ENCODE measurements at regions not wholly inside any gene's neighbourhood (a gene's known extent, or its start where the extent isn't known, plus 50 kb on each side); places are given as distances from the start of the nearest gene placed in this dataset.

GRCh38 chr2:175457895-175458448 lies 276.5 kb upstream of the ATP5MC3 start:
- no peak for DNase-seq
- Mint-ChIP-seq H3K4me1 (ENCODE audit: low read depth, unreplicated experiment) (no peaks in the 10 kb centered on the region), H3K4me3 (ENCODE audit: unreplicated experiment) (no peak overlapping the region), H3K27ac (ENCODE audit: unreplicated experiment) (no peak overlapping the region), H3K27me3 (ENCODE audit: unreplicated experiment) (peaks cover 2% of the 10 kb centered on the region), H3K36me3 (ENCODE audit: unreplicated experiment) (peaks cover 6% of the 10 kb centered on the region), H3K9me3 (ENCODE audit: unreplicated experiment) (no peaks in the 10 kb centered on the region)
- no peak for TF ChIP-seq CTCF (IDR thresholded peaks at IDR 0.05; ENCODE audit: partially characterized antibody, unreplicated experiment)

- no peak for DNase-seq
Measured at GRCh38 chr2:175454953-175455389, 273.5 kb upstream of the ATP5MC3 start.

GRCh38 chr2:175450029-175450760 lies 268.7 kb upstream of the ATP5MC3 start:
- no peak for TF ChIP-seq CTCF (IDR thresholded peaks at IDR 0.05; ENCODE audit: partially characterized antibody, unreplicated experiment)
- peaks cover 6% of the 10 kb centered on the region for H3K27me3 Mint-ChIP-seq (ENCODE audit: unreplicated experiment)
- H3K4me1 Mint-ChIP-seq (ENCODE audit: low read depth, unreplicated experiment): peaks cover 9% of the 10 kb centered on the region
- no peaks in the 10 kb centered on the region for H3K9me3 Mint-ChIP-seq (ENCODE audit: unreplicated experiment)
- H3K27ac Mint-ChIP-seq (ENCODE audit: unreplicated experiment): no peak overlapping the region
- DNase-seq: no peak
- H3K4me3 Mint-ChIP-seq (ENCODE audit: unreplicated experiment): no peak overlapping the region
- H3K36me3 Mint-ChIP-seq (ENCODE audit: unreplicated experiment): no peaks in the 10 kb centered on the region

More at GRCh38 chr2:175454953-175455389, 273.5 kb upstream of the ATP5MC3 start:
- Mint-ChIP-seq H3K36me3 (ENCODE audit: unreplicated experiment) (no peaks in the 10 kb centered on the region), H3K27me3 (ENCODE audit: unreplicated experiment) (peaks cover 2% of the 10 kb centered on the region), H3K9me3 (ENCODE audit: unreplicated experiment) (no peaks in the 10 kb centered on the region), H3K4me3 (ENCODE audit: unreplicated experiment) (no peak overlapping the region), H3K27ac (ENCODE audit: unreplicated experiment) (no peak overlapping the region), H3K4me1 (ENCODE audit: low read depth, unreplicated experiment) (peaks cover 2% of the 10 kb centered on the region)
- TF ChIP-seq CTCF (IDR thresholded peaks at IDR 0.05; ENCODE audit: partially characterized antibody, unreplicated experiment): no peak

- H3K27me3 Mint-ChIP-seq (ENCODE audit: unreplicated experiment): peaks cover 3% of the 10 kb centered on the region
- H3K36me3 Mint-ChIP-seq (ENCODE audit: unreplicated experiment): no peaks in the 10 kb centered on the region
- H3K9me3 Mint-ChIP-seq (ENCODE audit: unreplicated experiment): no peaks in the 10 kb centered on the region
- H3K4me3 Mint-ChIP-seq (ENCODE audit: unreplicated experiment): no peak overlapping the region
- TF ChIP-seq CTCF (IDR thresholded peaks at IDR 0.05; ENCODE audit: partially characterized antibody, unreplicated experiment): no peak
- peaks cover 9% of the 10 kb centered on the region for H3K4me1 Mint-ChIP-seq (ENCODE audit: low read depth, unreplicated experiment)
- no peak for DNase-seq
- no peak overlapping the region for H3K27ac Mint-ChIP-seq (ENCODE audit: unreplicated experiment)
Measured at GRCh38 chr2:175449616-175450015, 268.1 kb upstream of the ATP5MC3 start.

GRCh38 chr2:175446201-175446600 lies 264.7 kb upstream of the ATP5MC3 start:
- TF ChIP-seq CTCF (IDR thresholded peaks at IDR 0.05; ENCODE audit: partially characterized antibody, unreplicated experiment): no peak
- Mint-ChIP-seq H3K9me3 (ENCODE audit: unreplicated experiment) (peaks cover 9% of the 10 kb centered on the region), H3K27me3 (ENCODE audit: unreplicated experiment) (peaks cover 14% of the 10 kb centered on the region), H3K4me1 (ENCODE audit: low read depth, unreplicated experiment) (peaks cover 25% of the 10 kb centered on the region), H3K27ac (ENCODE audit: unreplicated experiment) (no peak overlapping the region), H3K4me3 (ENCODE audit: unreplicated experiment) (no peak overlapping the region), H3K36me3 (ENCODE audit: unreplicated experiment) (no peaks in the 10 kb centered on the region)
- DNase-seq: no peak
